SK-N-SH (cell line): ENCODE measurements at regions not wholly inside any gene's neighbourhood (a gene's known extent, or its start where the extent isn't known, plus 50 kb on each side); places are given as distances from the start of the nearest gene placed in this dataset.

Experiments used
- CTCF ChIA-PET: fragments of 300-600, 350-600 bp; formaldehyde crosslinking; extraction: SDS; loops from one replicate; lab custom pipeline; 2021; lab: Yijun Ruan, JAX
- POLR2A ChIA-PET: fragments of 350-600 bp; sonication (Branson Sonifier 250); formaldehyde crosslinking; extraction: SDS; loops from one replicate; lab custom pipeline; 2020; ENCODE audit warnings: antibody characterized with exemption, inconsistent platforms; lab: Yijun Ruan, JAX
- DNase-seq: peaks from one replicate; pipeline ENCODE4 v3.0.0; 2012
- H2AFZ ChIP-seq: fragments of 200-600 bp; sonication (generic); 2 replicates; pipeline ENCODE4 v1.8.1; 2016; ENCODE audit warnings: antibody characterized with exemption, mild to moderate bottlenecking, low read depth
- H3F3A ChIP-seq: fragments of 200-600 bp; sonication (generic); replicated peaks from 2 replicates; pipeline ENCODE3; 2016; ENCODE audit warnings: antibody characterized with exemption, mild to moderate bottlenecking; ENCODE audit not compliant: insufficient read depth
- H3K27ac ChIP-seq, 2 experiments: fragments of 200-500 bp in 1 of 2; fragments of 200-600 bp in 1 of 2; sonication (Bioruptor generic) in 1 of 2; sonication (generic), shearing (Covaris generic) in 1 of 2; 2 replicates each; pipeline versions ENCODE4 v1.5.1 to v1.6.1; 2014 to 2016; ENCODE audit warnings: low read depth in 2 of 2, inconsistent platforms in 1 of 2, low read length in 1 of 2, mild to moderate bottlenecking in 1 of 2, mixed read lengths in 1 of 2
- H3K27me3 ChIP-seq: fragments of 200-600 bp; sonication (generic), shearing (Covaris generic); 2 replicates; pipeline ENCODE4 v1.6.1; 2016; ENCODE audit warnings: mixed run types; ENCODE audit not compliant: insufficient read depth
- H3K36me3 ChIP-seq, 2 experiments: fragments of 200-500 bp in 1 of 2; fragments of 200-600 bp in 1 of 2; sonication (Bioruptor generic) in 1 of 2; sonication (generic) in 1 of 2; replicated peaks in 1 of 2; 2 replicates each; pipeline versions ENCODE3 to v1.5.1; 2014 to 2016; ENCODE audit warnings: low read length in 1 of 2, mild to moderate bottlenecking in 1 of 2; ENCODE audit not compliant: insufficient read depth in 2 of 2, control insufficient read depth in 1 of 2
- H3K4me1 ChIP-seq, 2 experiments: fragments of 200-500 bp in 1 of 2; fragments of 200-600 bp in 1 of 2; sonication (Bioruptor generic) in 1 of 2; sonication (generic), shearing (Covaris generic) in 1 of 2; 2 replicates each; pipeline versions ENCODE4 v1.5.1 to v1.6.1; 2014 to 2016; ENCODE audit warnings: low read depth in 1 of 2, low read length in 1 of 2, mixed run types in 1 of 2; ENCODE audit not compliant: insufficient read depth in 2 of 2, control insufficient read depth in 1 of 2
- H3K4me2 ChIP-seq: fragments of 200-600 bp; sonication (generic), shearing (Covaris generic); 2 replicates; pipeline ENCODE4 v1.6.1; 2017; ENCODE audit warnings: mixed run types
- H3K4me3 ChIP-seq, 2 experiments: fragments of 200-500 bp in 1 of 2; fragments of 200-600 bp in 1 of 2; sonication (Bioruptor generic) in 1 of 2; sonication (generic), shearing (Covaris generic) in 1 of 2; 2 replicates each; pipeline versions ENCODE4 v1.5.1 to v1.8.1; 2014 to 2016; ENCODE audit warnings: low read depth in 2 of 2, inconsistent platforms in 1 of 2, low read length in 1 of 2, mild to moderate bottlenecking in 1 of 2, mixed read lengths in 1 of 2, moderate library complexity in 1 of 2
- H3K79me2 ChIP-seq: fragments of 200-600 bp; sonication (generic); 2 replicates; pipeline ENCODE4 v1.8.1; 2017; ENCODE audit warnings: mild to moderate bottlenecking; ENCODE audit not compliant: insufficient read depth
- H3K9ac ChIP-seq: fragments of 200-600 bp; sonication (generic); 2 replicates; pipeline ENCODE4 v1.6.1; 2017; ENCODE audit warnings: mixed run types
- H3K9me2 ChIP-seq: fragments of 200-600 bp; sonication (generic); 2 replicates; pipeline ENCODE4 v1.6.1; 2017; ENCODE audit warnings: mixed run types
- H3K9me3 ChIP-seq: fragments of 200-600 bp; sonication (generic); 2 replicates; pipeline ENCODE4 v1.6.1; 2017; ENCODE audit warnings: mixed run types, mild to moderate bottlenecking, moderate library complexity
- H4K20me1 ChIP-seq: fragments of 200-600 bp; sonication (generic); 2 replicates; pipeline ENCODE4 v1.6.1; 2017; ENCODE audit warnings: mild to moderate bottlenecking, mixed run types; ENCODE audit not compliant: insufficient read depth
- CHD2 ChIP-seq: fragments of 150-350 bp; IDR thresholded peaks from 2 replicates; pipeline ENCODE4 v1.6.1; 2018; ENCODE audit warnings: low read length; ENCODE audit not compliant: partially characterized antibody
- ELF1 ChIP-seq: IDR thresholded peaks from 2 replicates; pipeline ENCODE4 v1.4.0; 2012
- EP300 ChIP-seq, 2 experiments: IDR thresholded peaks; 2 replicates each; pipeline versions ENCODE4 v1.4.0 to v1.6.1; 2012; ENCODE audit warnings: borderline replicate concordance in 1 of 2, low read depth in 1 of 2, low read length in 1 of 2
- EZH2phosphoT487 ChIP-seq: fragments of 200-600 bp; sonication (generic); IDR thresholded peaks from 2 replicates; pipeline ENCODE4 v1.6.1; 2017; ENCODE audit warnings: low read depth, mixed run types, mild to moderate bottlenecking, antibody characterized with exemption, moderate library complexity, borderline replicate concordance
- FOSL2 ChIP-seq: IDR thresholded peaks from 2 replicates; pipeline ENCODE4 v1.4.0; 2012; ENCODE audit warnings: low read depth, mild to moderate bottlenecking, moderate library complexity, borderline replicate concordance
- FOXJ3 ChIP-seq: sonication (generic); formaldehyde crosslinking; IDR thresholded peaks from 2 replicates; pipeline ENCODE4 v1.5.1; 2020; ENCODE audit warnings: mild to moderate bottlenecking, missing genetic modification reagents
- FOXM1 ChIP-seq: IDR thresholded peaks from 2 replicates; pipeline ENCODE4 v1.4.0; 2012; ENCODE audit warnings: low read depth, mild to moderate bottlenecking
- GABPA ChIP-seq: IDR thresholded peaks from 2 replicates; pipeline ENCODE4 v1.4.0; 2012; ENCODE audit warnings: low read depth, mild to moderate bottlenecking
- JUND ChIP-seq: IDR thresholded peaks from 2 replicates; pipeline ENCODE4 v1.4.0; 2012
- MEF2A ChIP-seq: IDR thresholded peaks from 2 replicates; pipeline ENCODE4 v1.4.0; 2012; ENCODE audit warnings: low read depth, borderline replicate concordance
- NFIC ChIP-seq: IDR thresholded peaks from 2 replicates; pipeline ENCODE4 v1.4.0; 2012; ENCODE audit warnings: borderline replicate concordance
- PBX3 ChIP-seq: IDR thresholded peaks from 2 replicates; pipeline ENCODE4; 2012
- POLR2AphosphoS5 ChIP-seq: IDR thresholded peaks from 2 replicates; pipeline ENCODE4 v1.6.1; 2012; ENCODE audit warnings: low read depth, low read length
- RCOR1 ChIP-seq: fragments of 150-350 bp; IDR thresholded peaks from 2 replicates; pipeline ENCODE4 v1.6.1; 2017; ENCODE audit warnings: antibody characterized with exemption, low read length
- RFX5 ChIP-seq: IDR thresholded peaks from 2 replicates; pipeline ENCODE4 v1.6.1; 2012; ENCODE audit warnings: mild to moderate bottlenecking, improper control_type of control experiment, low read length
- RXRA ChIP-seq: IDR thresholded peaks from 2 replicates; pipeline ENCODE4 v1.4.0; 2012; ENCODE audit warnings: low read depth, mild to moderate bottlenecking, borderline replicate concordance
- SIN3A ChIP-seq: IDR thresholded peaks from 2 replicates; pipeline ENCODE4 v1.6.1; 2012; ENCODE audit warnings: low read depth, mild to moderate bottlenecking, low read length, moderate library complexity, borderline replicate concordance
- SMC3 ChIP-seq: IDR thresholded peaks from 2 replicates; pipeline ENCODE4 v1.6.1; 2012; ENCODE audit warnings: low read depth, low read length, improper control_type of control experiment
- TAF1 ChIP-seq: IDR thresholded peaks from 2 replicates; pipeline ENCODE4 v1.6.1; 2012; ENCODE audit warnings: low read depth, mild to moderate bottlenecking, low read length, moderate library complexity, borderline replicate concordance
- TCF12 ChIP-seq: IDR thresholded peaks from 2 replicates; pipeline ENCODE4 v1.4.0; 2012
- TEAD4 ChIP-seq: IDR thresholded peaks from 2 replicates; pipeline ENCODE4 v1.4.0; 2012; ENCODE audit warnings: mild to moderate bottlenecking, borderline replicate concordance; ENCODE audit not compliant: insufficient read depth
- ZBTB33 ChIP-seq: IDR thresholded peaks from 2 replicates; pipeline ENCODE4 v1.4.0; 2012; ENCODE audit warnings: low read depth, borderline replicate concordance
- WGBS: methylation state at CpG from one replicate; pipeline ENCODE4 v1.1.6; 2017; ENCODE audit warnings: low lambda C conversion rate; 5-methylcytosine and 5-hydroxymethylcytosine counted together
- TF ChIP-seq, protein P1 (sequence below): IDR thresholded peaks from 2 replicates; pipeline ENCODE4 v1.4.0; 2012; ENCODE audit warnings: low read depth

- ChIA-PET CTCF (interaction anchor here (1.4 kb wide), 1 partner anchor 27 kb away, joined by 5 read pairs; no protein-coding TSS in a partner anchor), POLR2A (no interaction called here)
- no peaks in the 10 kb centered on the region; a peak in 1 of 4 replicates for H3K4me1 ChIP-seq
- no peak overlapping the region for H2AFZ ChIP-seq
- H3K4me2 ChIP-seq = no peak overlapping the region
- no peak for DNase-seq
- H3K9ac ChIP-seq = no peak overlapping the region
- TF ChIP-seq NFIC (0 out of 2 replicates have a peak, but pooled peaks have one; percentile 9), FOXJ3 (no peak), TAF1 (no peak), SIN3A (no peak), EZH2phosphoT487 (no peak), CHD2 (no peak), RFX5 (no peak), FOSL2 (no peak), EP300 (IDR thresholded peaks at IDR 0.05; ENCODE audit: borderline replicate concordance in 1 of 2, low read depth in 1 of 2, low read length in 1 of 2) (peak in 1 of 2 experiments; percentile 34; a peak in 1 of 4 replicates), JUND (no peak), PBX3 (no peak)
- H3K79me2 ChIP-seq = no peaks in the 10 kb centered on the region
- H3F3A ChIP-seq = peaks cover 23% of the 10 kb centered on the region
- no peaks in the 10 kb centered on the region for H4K20me1 ChIP-seq
- no peak overlapping the region for H3K4me3 ChIP-seq
- no peaks in the 10 kb centered on the region for H3K9me3 ChIP-seq
- WGBS = 47% methylated on average over 2 of the region's 2 CpGs
- no peak overlapping the region; a peak in 1 of 4 replicates for H3K27ac ChIP-seq
- H3K9me2 ChIP-seq = no peaks in the 10 kb centered on the region
- no peaks in the 10 kb centered on the region for H3K27me3 ChIP-seq
- H3K36me3 ChIP-seq = no peaks in the 10 kb centered on the region
These were observed 169.1 kb downstream of the ZC3H11B start for GRCh38 chr1:219443763-219444162.

GRCh38 chr1:219442611-219443061 is 170.3 kb downstream of the ZC3H11B start:
- peak overlapping the region in 1 of 2 experiments; percentile 52; a peak in 2 of 4 replicates for H3K27ac ChIP-seq
- ChIA-PET POLR2A (no interaction called here), CTCF (no interaction called here)
- no peaks in the 10 kb centered on the region for H3K9me2 ChIP-seq
- no peak overlapping the region for H3K4me3 ChIP-seq
- 26% methylated on average over 4 of the region's 4 CpGs for WGBS
- H3K36me3 ChIP-seq = no peaks in the 10 kb centered on the region
- no peaks in the 10 kb centered on the region; a peak in 1 of 4 replicates for H3K4me1 ChIP-seq
- no peaks in the 10 kb centered on the region for H3K9me3 ChIP-seq
- DNase-seq = no peak
- no peaks in the 10 kb centered on the region for H3K27me3 ChIP-seq
- H3F3A ChIP-seq = peaks cover 23% of the 10 kb centered on the region
- H3K79me2 ChIP-seq = no peaks in the 10 kb centered on the region
- no peak overlapping the region for H3K9ac ChIP-seq
- no peaks in the 10 kb centered on the region for H4K20me1 ChIP-seq
- peak overlapping the region; percentile 39; the same call in 1 of the 2 replicates for H2AFZ ChIP-seq
- H3K4me2 ChIP-seq = peak overlapping the region; percentile 2; the same call in 1 of the 2 replicates
- TF ChIP-seq RXRA = peak; percentile 46
- TF ChIP-seq PBX3 = peak; percentile 88
- peak; percentile 72 for TF ChIP-seq NFIC
- TF ChIP-seq TCF12 = peak; percentile 88
- TF ChIP-seq MEF2A = peak; percentile 40; the same call in 1 of the 2 replicates
- no peak for TF ChIP-seq ELF1
- TF ChIP-seq FOXM1 = peak; percentile 78; the same call in 1 of the 2 replicates
- peak in 1 of 2 experiments; percentile 92; a peak in 2 of 4 replicates for TF ChIP-seq EP300 (IDR thresholded peaks at IDR 0.05; ENCODE audit: borderline replicate concordance in 1 of 2, low read depth in 1 of 2, low read length in 1 of 2)
- TF ChIP-seq JUND = peak; percentile 83
- no peak for TF ChIP-seq TAF1
- TF ChIP-seq POLR2AphosphoS5 = peak; percentile 58; the same call in 1 of the 2 replicates
- no peak for TF ChIP-seq GABPA
- no peak for TF ChIP-seq SMC3
- TF ChIP-seq TEAD4 = peak; percentile 66
- TF ChIP-seq RCOR1 = no peak
- peak; percentile 90 for TF ChIP-seq FOSL2
- peak; percentile 73 for TF ChIP-seq ZBTB33
- TF ChIP-seq, protein P1, sequence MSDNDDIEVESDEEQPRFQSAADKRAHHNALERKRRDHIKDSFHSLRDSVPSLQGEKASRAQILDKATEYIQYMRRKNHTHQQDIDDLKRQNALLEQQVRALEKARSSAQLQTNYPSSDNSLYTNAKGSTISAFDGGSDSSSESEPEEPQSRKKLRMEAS = peak; percentile 92
